Muscle layer of duodenum (tissue), 2 donors: ENCODE measurements at regions not wholly inside any gene's neighbourhood (a gene's known extent, or its start where the extent isn't known, plus 50 kb on each side); places are given as distances from the start of the nearest gene placed in this dataset.
"Not testable (repeated sequence)": the region's sequence is repeated elsewhere in the genome, so short reads cannot be mapped to it uniquely, and the experiment has no call there.

Experiments used
- H3K27ac ChIP-seq: one replicate; pipeline ENCODE4 v1.7.0; 2013; ENCODE audit warnings: mild to moderate bottlenecking, low read length
- H3K27me3 ChIP-seq: one replicate; pipeline ENCODE4 v1.7.0; 2013; ENCODE audit warnings: low read depth, mild to moderate bottlenecking, control low read depth, low read length
- H3K36me3 ChIP-seq, 2 donors: one replicate each; pipeline ENCODE4 v1.7.0; 2013; ENCODE audit warnings: low read length in 2 of 2, control low read depth in 1 of 2, mild to moderate bottlenecking in 1 of 2; ENCODE audit not compliant: insufficient read depth in 2 of 2, control insufficient read depth in 1 of 2
- H3K4me1 ChIP-seq, 2 donors: one replicate each; pipeline ENCODE4 v1.7.0; 2013; ENCODE audit warnings: low read length in 2 of 2, mild to moderate bottlenecking in 2 of 2, control low read depth in 1 of 2, moderate library complexity in 1 of 2; ENCODE audit not compliant: insufficient read depth in 2 of 2, control insufficient read depth in 1 of 2
- H3K4me3 ChIP-seq, 2 donors: one replicate each; pipeline ENCODE4 v1.7.0; 2013; ENCODE audit warnings: low read length in 2 of 2, low read depth in 1 of 2, mild to moderate bottlenecking in 1 of 2
- H3K9me3 ChIP-seq, 2 donors: one replicate each; pipeline ENCODE4 v1.7.0; 2013; ENCODE audit warnings: low read length in 2 of 2, control low read depth in 1 of 2, mild to moderate bottlenecking in 1 of 2; ENCODE audit not compliant: control insufficient read depth in 1 of 2
- donor health status: healthy.

DNA sequence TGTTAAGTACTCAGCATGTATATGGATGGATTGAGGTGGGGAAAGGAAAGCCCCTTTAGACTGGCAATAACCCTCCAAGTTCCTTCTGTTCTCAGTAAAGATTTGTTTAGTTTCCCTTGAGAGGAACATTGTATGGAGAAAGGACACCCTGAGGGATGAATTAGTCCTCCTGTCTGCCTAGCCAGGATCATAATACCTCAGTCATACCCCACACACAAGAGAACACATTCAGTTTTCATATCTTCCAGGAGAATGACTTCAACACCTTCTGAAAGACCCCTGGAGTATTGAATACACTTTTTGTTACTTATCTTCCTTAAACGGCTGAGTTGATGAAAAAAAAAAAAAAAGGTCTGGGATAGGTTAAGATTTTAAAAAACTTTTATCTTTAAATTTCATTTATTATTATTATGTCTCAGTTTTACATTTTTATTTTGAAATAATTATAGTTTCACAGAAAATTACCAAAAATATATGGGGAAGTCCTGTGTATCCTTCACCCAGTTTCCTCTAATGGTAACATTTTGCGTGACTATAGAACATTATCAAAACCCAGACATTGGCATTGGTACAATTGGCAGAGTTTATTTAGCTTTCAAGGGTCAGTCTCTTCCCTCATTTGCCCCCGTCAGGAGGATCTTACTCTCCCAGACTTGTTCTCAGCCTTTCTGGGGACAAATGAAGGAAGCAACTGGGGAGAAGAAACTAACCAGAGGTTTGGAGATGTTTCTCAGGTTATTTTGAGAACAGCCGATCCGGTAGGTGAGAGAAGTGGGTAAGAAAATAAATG, 88.0 kb downstream of the ACTBL2 start:
- no peak overlapping the region for H3K27ac ChIP-seq
- peaks cover 0 to 7% of the 10 kb centered on the region in 2 donors for H3K9me3 ChIP-seq
- no peaks in the 10 kb centered on the region for H3K27me3 ChIP-seq
- H3K36me3 ChIP-seq = no peaks in the 10 kb centered on the region
- no peaks in the 10 kb centered on the region for H3K4me1 ChIP-seq
- no peak overlapping the region for H3K4me3 ChIP-seq

DNA sequence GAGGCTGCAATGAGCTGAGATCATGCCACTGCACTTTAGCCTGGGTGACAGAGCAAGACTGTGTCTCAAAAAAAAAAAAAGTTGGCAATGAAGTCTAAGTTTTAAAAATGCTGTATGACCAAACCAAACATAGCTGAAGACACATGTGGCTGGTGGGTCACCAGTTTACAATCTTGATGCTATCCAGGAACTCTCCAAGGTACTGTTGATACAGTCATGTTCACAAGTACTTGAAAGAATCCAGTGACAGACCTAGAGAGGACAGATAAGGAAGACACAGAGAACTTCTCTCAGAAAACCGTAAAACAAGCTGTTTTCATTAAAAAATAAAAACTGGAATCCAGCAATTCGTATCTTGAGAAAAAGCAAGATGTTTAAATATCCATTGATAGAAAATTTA, 95.7 kb downstream of the ACTBL2 start:
- H3K4me1 ChIP-seq = no peaks in the 10 kb centered on the region
- H3K4me3 ChIP-seq = no peak overlapping the region
- peaks cover 0 to 5% of the 10 kb centered on the region in 2 donors for H3K9me3 ChIP-seq
- H3K36me3 ChIP-seq = no peaks in the 10 kb centered on the region
- no peak overlapping the region for H3K27ac ChIP-seq
- no peaks in the 10 kb centered on the region for H3K27me3 ChIP-seq

DNA sequence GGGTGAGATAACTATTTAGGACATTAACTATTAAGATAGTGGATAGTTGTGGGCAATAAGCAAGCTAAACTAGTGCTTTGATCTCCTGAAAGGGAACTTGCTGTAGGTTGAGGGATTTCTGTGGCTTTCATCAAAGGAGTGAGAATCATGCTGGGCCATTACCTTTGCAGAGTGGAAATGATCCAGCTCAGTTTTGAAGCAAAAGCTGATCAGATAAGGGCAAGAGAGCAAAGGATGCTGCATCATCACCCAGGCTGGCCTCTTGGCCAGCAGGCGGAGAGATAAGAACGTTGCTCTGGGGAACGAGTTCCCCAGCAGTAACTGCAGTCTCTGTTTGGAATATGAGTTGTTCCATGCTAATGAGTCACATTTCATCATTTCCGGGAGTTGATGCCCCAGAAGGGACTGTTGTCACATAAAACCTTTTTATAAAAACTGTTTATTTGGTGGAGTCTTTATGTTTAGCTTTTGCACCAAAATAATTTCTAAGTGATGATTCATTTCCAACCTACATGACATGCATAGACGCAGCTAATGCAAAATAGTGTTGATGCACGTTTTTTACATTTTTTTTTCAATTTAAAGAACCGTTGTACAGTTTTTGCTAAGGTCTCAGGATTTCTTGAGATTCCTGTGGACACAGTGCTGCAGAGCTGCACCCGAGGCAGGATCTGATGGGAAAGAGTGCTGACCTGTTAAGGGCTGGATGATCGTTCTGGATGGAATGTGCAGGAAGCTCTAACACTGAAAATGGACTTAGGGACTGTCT, 99.3 kb downstream of the ACTBL2 start:
- H3K27ac ChIP-seq = no peak overlapping the region

DNA sequence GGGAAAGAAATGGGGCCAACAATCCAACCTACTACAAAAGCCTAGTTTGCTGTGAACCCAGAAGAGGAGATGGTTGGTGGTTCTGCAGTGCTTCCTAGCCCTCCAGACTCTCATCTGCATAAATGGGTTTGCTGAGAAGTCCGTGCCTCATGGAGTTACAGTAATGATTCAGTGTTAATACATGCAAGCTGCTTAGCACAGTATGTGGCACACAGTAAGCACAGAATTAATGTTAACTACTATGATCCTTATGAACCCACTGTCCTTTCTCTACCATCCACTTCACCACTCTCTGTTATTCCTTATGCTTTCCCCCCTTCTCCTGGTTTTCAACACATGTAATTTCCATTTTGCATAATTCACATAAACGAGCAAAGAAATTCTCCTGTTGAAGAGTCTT, 100.0 kb downstream of the ACTBL2 start:
- no peaks in the 10 kb centered on the region for H3K4me1 ChIP-seq
- no peaks in the 10 kb centered on the region for H3K27me3 ChIP-seq
- no peak overlapping the region for H3K4me3 ChIP-seq
- H3K9me3 ChIP-seq = no peaks in the 10 kb centered on the region
- no peak overlapping the region for H3K27ac ChIP-seq
- no peaks in the 10 kb centered on the region for H3K36me3 ChIP-seq

More for the DNA sequence above, 99.3 kb downstream of the ACTBL2 start:
- Histone ChIP-seq H3K36me3 (no peaks in the 10 kb centered on the region), H3K9me3 (no peaks in the 10 kb centered on the region), H3K4me1 (no peaks in the 10 kb centered on the region), H3K27me3 (no peaks in the 10 kb centered on the region), H3K4me3 (no peak overlapping the region)

DNA sequence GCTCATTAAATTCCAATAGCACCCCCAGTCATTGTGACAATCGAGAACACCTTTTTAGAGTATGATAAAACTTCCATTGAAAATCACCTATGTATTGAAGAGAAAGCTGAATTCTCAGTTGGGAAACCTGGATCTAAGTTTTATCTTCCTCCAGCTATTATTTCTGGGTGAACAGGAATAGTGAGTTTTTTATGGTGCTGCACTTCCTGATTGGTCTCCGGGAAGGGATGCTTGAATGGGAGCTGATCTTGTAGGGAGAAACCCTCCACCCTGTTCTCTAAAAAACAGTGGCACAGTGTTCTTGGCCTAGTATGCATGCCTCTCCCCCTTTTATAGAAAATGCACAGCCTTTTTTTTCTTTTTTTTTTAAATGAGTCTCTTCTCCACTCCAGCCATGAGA, 112.2 kb downstream of the ACTBL2 start:
- Histone ChIP-seq H3K4me3 (no peak overlapping the region), H3K27ac (no peak overlapping the region), H3K4me1 (no peaks in the 10 kb centered on the region), H3K36me3 (no peaks in the 10 kb centered on the region), H3K9me3 (no peaks in the 10 kb centered on the region), H3K27me3 (no peaks in the 10 kb centered on the region)

DNA sequence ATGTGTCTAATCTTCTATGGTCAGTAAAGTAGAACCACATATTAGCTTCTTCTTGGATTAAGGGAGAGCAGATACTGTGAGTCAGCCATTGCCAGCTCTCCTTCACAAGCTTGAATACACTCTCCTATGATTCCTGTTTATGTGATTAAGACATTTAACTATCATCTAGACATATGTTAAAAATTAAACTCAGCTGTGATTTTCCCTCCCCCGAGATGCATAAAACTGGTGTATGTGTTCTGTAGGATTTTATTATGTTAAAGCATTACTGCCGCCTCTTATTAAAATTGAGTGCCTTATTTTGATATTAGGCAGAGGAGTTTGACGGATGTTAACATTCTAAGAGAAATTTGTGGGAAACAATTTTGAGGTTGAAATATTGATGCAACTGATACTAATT, 114.6 kb downstream of the ACTBL2 start:
- Histone ChIP-seq H3K36me3 (no peaks in the 10 kb centered on the region), H3K27me3 (no peaks in the 10 kb centered on the region), H3K4me3 (no peak overlapping the region), H3K27ac (no peak overlapping the region), H3K4me1 (no peaks in the 10 kb centered on the region), H3K9me3 (no peaks in the 10 kb centered on the region)

DNA sequence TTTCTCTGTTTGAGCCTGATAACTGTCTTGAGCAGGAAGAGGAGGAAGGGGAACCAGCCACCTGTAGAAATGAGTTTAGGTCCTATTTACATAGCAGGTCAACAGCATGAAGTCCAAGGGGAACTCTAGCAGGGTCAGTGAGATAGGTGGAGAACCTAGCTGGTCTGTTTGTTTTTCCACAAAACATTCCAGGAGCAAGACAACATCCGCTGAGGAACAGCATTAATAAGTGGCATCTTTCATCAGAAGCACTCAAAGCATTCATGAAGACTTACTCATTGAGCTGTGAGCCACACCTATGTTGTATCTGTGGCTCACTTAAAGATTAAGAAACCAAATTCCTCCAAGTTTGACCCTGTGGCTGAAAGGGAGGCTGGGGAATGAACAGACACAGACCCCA, 115.9 kb downstream of the ACTBL2 start:
- no peaks in the 10 kb centered on the region for H3K4me1 ChIP-seq
- H3K36me3 ChIP-seq = no peaks in the 10 kb centered on the region
- H3K27ac ChIP-seq = no peak overlapping the region
- no peaks in the 10 kb centered on the region for H3K9me3 ChIP-seq
- H3K27me3 ChIP-seq = no peaks in the 10 kb centered on the region
- H3K4me3 ChIP-seq = no peak overlapping the region

DNA sequence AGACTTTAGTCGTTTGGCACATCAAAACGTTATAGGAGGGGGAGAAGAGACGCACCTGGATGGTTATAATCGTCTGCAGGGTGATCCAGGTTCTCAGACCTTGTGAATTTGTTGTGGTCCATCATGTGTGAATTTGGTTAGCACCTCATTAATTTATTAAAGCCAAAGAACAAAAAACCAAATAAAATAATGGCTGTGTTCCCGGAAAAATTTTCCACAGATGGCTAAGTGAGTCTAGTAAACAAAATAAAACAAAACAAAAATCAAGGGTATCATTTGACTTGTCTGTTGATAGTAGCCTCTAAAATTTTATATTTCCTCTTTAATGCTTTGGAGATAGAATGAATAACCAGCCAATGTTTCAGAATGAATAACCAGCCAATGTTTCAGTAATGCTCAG, 119.7 kb downstream of the ACTBL2 start:
- H3K27me3 ChIP-seq = no peaks in the 10 kb centered on the region
- H3K4me1 ChIP-seq = no peaks in the 10 kb centered on the region
- no peak overlapping the region for H3K4me3 ChIP-seq
- H3K9me3 ChIP-seq = no peaks in the 10 kb centered on the region
- H3K36me3 ChIP-seq = no peaks in the 10 kb centered on the region
- no peak overlapping the region for H3K27ac ChIP-seq

DNA sequence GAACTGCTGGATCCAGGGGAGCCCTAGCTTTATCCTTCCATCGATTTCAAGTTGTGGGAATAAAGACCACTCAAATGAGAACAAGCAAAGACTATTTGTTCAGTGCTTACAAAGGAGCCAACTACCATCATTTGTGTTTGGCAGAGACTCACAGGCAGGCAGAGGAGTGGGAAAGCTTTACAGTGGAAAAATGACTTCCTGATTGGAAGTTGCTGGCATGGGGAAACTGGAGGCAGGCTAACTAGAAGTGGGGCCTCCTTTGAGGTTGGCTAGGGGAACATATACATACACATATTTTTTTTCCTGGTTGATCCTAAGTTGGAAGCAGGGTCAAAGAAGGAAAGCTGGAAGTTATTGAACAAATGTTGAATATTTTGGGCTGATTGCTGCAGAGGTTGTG, 121.7 kb downstream of the ACTBL2 start:
- no peaks in the 10 kb centered on the region for H3K36me3 ChIP-seq
- H3K27me3 ChIP-seq = no peaks in the 10 kb centered on the region
- H3K27ac ChIP-seq = no peak overlapping the region
- no peaks in the 10 kb centered on the region for H3K4me1 ChIP-seq
- H3K4me3 ChIP-seq = no peak overlapping the region
- no peaks in the 10 kb centered on the region for H3K9me3 ChIP-seq

DNA sequence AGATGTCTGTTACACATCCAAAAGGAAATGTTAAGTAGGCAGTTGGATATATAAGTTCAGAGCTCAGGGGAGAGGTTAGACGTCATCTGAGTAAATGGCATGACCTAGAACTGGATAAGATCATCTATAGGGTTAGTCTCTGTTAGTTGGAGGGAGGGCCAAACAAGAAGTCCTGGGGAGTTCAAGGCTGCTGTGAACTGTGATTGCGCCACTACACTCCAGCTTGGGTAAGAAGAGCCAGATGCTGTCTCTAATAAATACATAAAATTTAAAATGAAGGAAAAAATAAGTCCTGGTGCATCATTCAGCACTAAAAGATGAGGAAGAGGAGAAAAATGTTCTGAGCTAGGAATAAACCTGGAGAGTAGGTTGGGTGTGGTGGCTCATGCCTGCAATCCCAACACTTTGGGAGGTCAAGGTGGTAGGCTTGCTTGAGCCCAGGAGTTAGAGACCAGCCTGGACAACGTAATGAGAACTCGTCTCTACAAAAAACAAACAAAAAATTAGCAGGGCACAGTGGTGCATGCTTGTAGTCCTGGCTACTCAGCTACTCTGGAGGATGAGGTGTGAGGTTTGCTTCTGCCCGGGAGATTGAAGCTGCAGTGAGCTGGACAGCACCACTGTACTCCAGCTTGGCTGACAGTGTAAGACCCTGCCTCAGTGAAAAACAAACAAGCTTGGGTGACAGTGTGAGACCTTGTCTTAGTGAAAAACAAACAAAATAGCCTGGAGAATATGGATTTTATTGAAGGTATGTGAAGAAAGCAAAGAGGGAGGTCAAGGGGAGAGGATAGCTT, 123.6 kb downstream of the ACTBL2 start:
- Histone ChIP-seq H3K27ac (no peak overlapping the region), H3K9me3 (no peaks in the 10 kb centered on the region), H3K4me3 (no peak overlapping the region), H3K4me1 (no peaks in the 10 kb centered on the region), H3K36me3 (no peaks in the 10 kb centered on the region), H3K27me3 (no peaks in the 10 kb centered on the region)

DNA sequence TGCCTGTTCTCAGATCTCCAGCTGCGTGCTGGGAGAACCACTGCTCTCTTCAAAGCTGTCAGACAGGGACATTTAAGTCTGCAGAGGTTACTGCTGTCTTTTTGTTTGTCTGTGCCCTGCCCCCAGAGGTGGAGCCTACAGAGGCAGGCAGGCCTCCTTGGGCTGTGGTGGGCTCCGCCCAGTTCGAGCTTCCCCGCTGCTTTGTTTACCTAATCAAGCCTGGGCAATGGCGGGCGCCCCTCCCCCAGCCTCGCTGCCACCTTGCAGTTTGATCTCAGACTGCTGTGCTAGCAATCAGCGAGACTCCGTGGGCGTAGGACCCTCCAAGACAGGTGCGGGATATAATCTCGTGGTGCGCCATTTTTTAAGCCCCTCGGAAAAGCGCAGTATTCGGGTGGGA, 125.8 kb downstream of the ACTBL2 start:
- not testable (repeated sequence) for H3K4me1 ChIP-seq, H3K27ac ChIP-seq, H3K36me3 ChIP-seq, H3K27me3 ChIP-seq, H3K4me3 ChIP-seq, H3K9me3 ChIP-seq
